AG10803 (cell line): ENCODE measurements at regions not wholly inside any gene's neighbourhood (a gene's known extent, or its start where the extent isn't known, plus 50 kb on each side); places are given as distances from the start of the nearest gene placed in this dataset.

Source experiments
- DNase-seq: peaks from one replicate; pipeline ENCODE4 v3.0.0; 2010; ENCODE audit warnings: low read depth
- H3K4me3 ChIP-seq: 2 replicates; pipeline ENCODE4 v1.5.1; 2011; ENCODE audit warnings: mild to moderate bottlenecking, low read length, control low read depth
- TF ChIP-seq, protein P1 (sequence below): conservative IDR thresholded peaks from 2 replicates; pipeline ENCODE4 v1.5.1; 2011; ENCODE audit warnings: mild to moderate bottlenecking, low read length, control low read depth, inconsistent platforms

DNA sequence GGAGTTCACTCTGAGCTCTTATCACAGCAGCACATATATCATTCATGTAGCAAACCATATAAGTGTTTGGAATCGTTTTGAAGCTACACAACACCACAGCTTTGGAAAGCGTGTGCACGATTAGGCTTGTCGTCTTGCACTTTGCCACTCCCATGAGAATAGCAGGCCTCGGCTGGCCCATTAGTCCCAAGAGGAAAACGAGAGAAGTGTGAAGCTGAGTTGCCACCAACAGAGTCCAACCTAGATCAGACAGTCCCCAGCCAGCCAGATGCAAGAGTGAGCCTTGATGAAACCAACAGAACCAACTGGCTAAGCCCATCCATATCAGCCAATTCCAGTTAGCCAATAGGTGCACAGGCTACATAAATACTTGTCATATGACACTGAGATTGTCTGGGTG lies 238.4 kb downstream of the C1orf94 start:
- H3K4me3 ChIP-seq = no peak overlapping the region
- TF ChIP-seq, protein P1, sequence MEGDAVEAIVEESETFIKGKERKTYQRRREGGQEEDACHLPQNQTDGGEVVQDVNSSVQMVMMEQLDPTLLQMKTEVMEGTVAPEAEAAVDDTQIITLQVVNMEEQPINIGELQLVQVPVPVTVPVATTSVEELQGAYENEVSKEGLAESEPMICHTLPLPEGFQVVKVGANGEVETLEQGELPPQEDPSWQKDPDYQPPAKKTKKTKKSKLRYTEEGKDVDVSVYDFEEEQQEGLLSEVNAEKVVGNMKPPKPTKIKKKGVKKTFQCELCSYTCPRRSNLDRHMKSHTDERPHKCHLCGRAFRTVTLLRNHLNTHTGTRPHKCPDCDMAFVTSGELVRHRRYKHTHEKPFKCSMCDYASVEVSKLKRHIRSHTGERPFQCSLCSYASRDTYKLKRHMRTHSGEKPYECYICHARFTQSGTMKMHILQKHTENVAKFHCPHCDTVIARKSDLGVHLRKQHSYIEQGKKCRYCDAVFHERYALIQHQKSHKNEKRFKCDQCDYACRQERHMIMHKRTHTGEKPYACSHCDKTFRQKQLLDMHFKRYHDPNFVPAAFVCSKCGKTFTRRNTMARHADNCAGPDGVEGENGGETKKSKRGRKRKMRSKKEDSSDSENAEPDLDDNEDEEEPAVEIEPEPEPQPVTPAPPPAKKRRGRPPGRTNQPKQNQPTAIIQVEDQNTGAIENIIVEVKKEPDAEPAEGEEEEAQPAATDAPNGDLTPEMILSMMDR = no peak
- no peak for DNase-seq

DNA sequence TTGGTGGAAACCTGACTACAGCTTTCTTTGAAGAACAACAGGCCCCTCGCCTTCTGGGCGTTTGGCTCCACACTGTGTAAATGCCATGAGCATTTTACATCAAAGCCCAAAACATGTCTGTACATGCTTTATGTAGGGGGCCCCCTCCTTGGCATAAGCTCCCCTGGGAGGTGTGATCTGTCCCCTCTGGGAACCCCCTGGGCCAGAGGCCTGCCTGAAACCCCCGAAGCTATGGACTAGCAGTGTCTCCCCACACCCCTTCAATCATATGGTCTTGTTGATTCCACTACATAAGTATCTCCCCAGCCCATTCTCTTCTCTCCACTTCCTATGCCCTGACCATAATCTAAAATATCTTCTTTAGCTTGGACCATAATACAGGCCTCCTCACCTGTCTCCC lies 241.5 kb downstream of the C1orf94 start:
- TF ChIP-seq, protein P1 = no peak
- no peak for DNase-seq
- H3K4me3 ChIP-seq = no peak overlapping the region

DNA sequence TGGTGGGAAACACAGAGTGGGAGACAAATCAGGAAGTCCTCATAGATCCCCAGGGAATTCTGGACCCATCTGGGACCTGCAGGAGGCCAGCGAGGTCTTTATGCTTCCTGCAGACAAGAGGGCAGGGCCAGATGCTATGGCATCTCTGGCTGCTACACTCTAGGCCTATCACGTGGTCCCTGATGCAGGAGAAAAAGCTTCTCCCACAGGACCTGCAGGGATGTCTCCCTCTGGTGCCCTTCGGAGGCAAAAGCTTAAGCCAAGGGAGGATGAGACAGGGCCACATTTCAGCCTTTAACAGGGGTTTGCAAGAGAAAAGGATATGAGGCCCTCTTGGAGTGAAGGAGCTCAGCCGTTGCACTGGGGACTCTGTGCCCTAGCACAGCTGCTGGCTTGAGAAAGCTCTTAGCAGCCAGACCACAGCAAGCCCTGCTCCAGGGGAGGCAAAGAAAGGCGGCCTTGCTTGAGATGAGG lies 243.0 kb downstream of the C1orf94 start:
- peak; percentile 33 for DNase-seq
- TF ChIP-seq, protein P1 = peak; percentile 53
- H3K4me3 ChIP-seq = no peak overlapping the region

DNA sequence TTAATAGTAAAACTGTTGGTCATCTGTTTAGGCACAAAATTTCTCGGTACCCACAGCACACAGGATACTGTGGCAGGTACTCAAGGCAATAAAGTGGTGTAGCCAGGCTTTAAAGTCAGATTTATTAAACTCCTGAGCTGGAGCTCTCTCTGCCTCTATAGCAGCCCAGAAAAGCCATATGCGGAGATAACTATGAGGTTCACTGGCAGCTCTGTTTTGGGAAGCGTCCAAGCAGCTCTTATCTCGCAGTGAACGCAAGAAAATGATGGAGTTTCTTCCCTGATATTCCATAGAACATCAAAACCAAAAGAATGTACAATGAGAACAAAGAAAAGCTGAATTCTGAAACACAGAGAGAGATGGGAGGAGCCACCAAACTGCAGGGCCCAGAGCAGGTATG lies 248.3 kb downstream of the C1orf94 start:
- no peak for DNase-seq
- TF ChIP-seq, protein P1 = no peak
- H3K4me3 ChIP-seq = no peak overlapping the region

DNA sequence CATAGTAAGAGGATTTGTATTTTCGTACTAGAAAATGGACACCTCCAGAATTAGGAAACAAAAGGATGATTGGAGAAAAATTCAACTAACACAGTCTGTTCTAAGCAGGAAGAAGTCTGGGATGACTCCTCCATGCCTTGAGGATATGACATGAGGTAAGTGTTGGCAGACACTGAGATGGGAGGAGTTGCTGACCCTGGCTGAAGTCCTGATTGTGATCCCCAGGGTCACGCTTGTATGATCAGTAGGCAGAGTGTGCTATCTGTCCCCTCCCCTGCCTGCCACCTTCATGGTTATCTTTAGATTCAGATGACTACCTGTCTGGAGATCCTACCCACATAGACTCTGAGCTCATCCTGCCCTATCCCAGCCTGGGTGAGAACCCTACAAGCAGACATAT lies 249.1 kb downstream of the C1orf94 start:
- DNase-seq = no peak
- TF ChIP-seq, protein P1 = no peak
- no peak overlapping the region for H3K4me3 ChIP-seq

DNA sequence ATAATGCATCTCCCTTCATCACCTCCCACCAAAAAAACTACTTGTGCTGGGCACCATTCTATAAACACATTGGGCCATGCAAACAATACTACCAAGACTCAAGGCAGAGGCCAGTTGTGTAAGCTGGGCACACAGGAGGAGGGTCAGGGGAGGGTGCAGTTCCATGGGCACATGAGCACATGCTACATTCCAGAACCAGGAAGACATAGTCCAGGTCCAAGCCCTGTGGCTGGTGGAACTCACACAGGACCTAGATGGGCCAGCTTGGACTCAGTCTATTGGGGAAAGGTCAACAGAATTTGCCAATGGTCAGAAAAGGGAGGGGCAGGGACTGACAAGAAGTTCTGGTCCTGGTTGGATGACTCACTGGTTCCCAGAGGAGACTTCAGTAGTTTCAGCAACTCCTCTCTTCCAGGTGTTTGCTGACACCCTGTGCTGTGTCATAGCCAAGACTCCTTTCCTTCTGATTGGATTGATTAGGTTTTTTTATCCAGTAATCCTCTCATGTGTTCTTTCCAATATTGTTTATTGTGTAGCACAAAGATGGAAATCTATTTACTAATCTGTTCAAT lies 249.7 kb downstream of the C1orf94 start:
- H3K4me3 ChIP-seq = no peak overlapping the region
- TF ChIP-seq, protein P1 = no peak
- no peak for DNase-seq

DNA sequence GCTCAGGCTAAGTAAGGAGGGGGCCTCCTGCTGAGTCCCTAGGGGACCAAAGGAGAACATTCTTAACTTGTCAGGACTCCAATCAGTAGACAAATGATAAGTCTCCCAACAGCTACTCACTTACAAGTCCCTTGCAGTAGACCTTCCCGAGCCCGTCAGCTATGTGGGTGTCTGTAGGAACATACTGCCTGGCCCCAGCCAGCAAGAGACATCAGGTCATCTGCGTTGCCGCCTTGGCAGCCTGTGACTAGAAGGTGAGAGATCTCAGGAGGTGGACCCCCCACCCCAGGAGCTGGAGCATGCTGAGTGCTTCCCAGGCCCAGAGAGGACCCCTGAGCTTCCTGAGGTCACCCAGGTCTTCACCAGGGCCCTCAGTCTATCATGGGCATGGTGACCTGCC lies 250.5 kb downstream of the C1orf94 start:
- TF ChIP-seq, protein P1 = no peak
- DNase-seq = no peak
- no peak overlapping the region for H3K4me3 ChIP-seq
